Natural killer cell (primary cell): ENCODE measurements at regions not wholly inside any gene's neighbourhood (a gene's known extent, or its start where the extent isn't known, plus 50 kb on each side); places are given as distances from the start of the nearest gene placed in this dataset.

Experiments
- ATAC-seq, 3 donors: fragments of 150-1000 bp in 2 of 3; fragments of 200-7000 bp in 1 of 3; cut with Tn5 transposase; 1 replicate in 1 of 3; 2 replicates in 2 of 3; pipeline ENCODE4 v1.10.0; 2021; ENCODE audit warnings: mild to moderate bottlenecking in 2 of 3, moderate library complexity in 2 of 3
- DNase-seq, 2 donors: peaks; one replicate each; pipeline versions ENCODE4 v3.0.0 to v3.0.0-alpha.2; 2013 to 2021; ENCODE audit warnings: mixed read lengths in 1 of 2
- H3K27ac ChIP-seq: one replicate; pipeline ENCODE4 v1.5.1; 2013; ENCODE audit warnings: mild to moderate bottlenecking, low read length
- H3K27me3 ChIP-seq: one replicate; pipeline ENCODE4 v1.6.1; 2013; ENCODE audit warnings: low read length; ENCODE audit not compliant: control insufficient read depth, insufficient read depth
- H3K36me3 ChIP-seq: one replicate; pipeline ENCODE4 v1.6.1; 2013; ENCODE audit warnings: low read length; ENCODE audit not compliant: control insufficient read depth, insufficient read depth
- H3K4me1 ChIP-seq: one replicate; pipeline ENCODE4 v1.6.1; 2013; ENCODE audit warnings: low read length; ENCODE audit not compliant: control insufficient read depth, insufficient read depth
- H3K4me3 ChIP-seq: one replicate; pipeline ENCODE4 v1.5.1; 2013; ENCODE audit warnings: low read length
- H3K9me3 ChIP-seq: one replicate; pipeline ENCODE4 v1.6.1; 2013; ENCODE audit warnings: low read length; ENCODE audit not compliant: control insufficient read depth, insufficient read depth
- H3K27ac Mint-ChIP-seq, 2 donors: one replicate each; pipeline ENCODE4 v1.8.0; 2022; ENCODE audit warnings: mild to moderate bottlenecking in 2 of 2, mixed read lengths in 2 of 2, moderate library complexity in 1 of 2
- H3K27me3 Mint-ChIP-seq, 2 donors: one replicate each; pipeline ENCODE4 v1.8.0; 2022; ENCODE audit warnings: low read depth in 2 of 2, mixed read lengths in 2 of 2
- H3K36me3 Mint-ChIP-seq: one replicate; pipeline ENCODE4 v1.8.0; 2022; ENCODE audit warnings: mixed read lengths
- H3K4me1 Mint-ChIP-seq, 2 donors: one replicate each; pipeline ENCODE4 v1.8.0; 2022; ENCODE audit warnings: mixed read lengths in 2 of 2
- H3K4me3 Mint-ChIP-seq: one replicate; pipeline ENCODE4 v1.8.0; 2022; ENCODE audit warnings: mild to moderate bottlenecking, moderate library complexity, mixed read lengths
- H3K9me3 Mint-ChIP-seq, 2 donors: one replicate each; pipeline ENCODE4 v1.8.0; 2022; ENCODE audit warnings: mixed read lengths in 2 of 2
- CTCF ChIP-seq: fragments of 200-600 bp; IDR thresholded peaks from one replicate; pipeline ENCODE4 v1.8.0; 2022; ENCODE audit warnings: antibody characterized with exemption
- WGBS: methylation state at CpG from one replicate; pipeline ENCODE4 v1.1.7; 2013; ENCODE audit warnings: missing lambda C conversion rate; ENCODE audit not compliant: insufficient coverage; 5-methylcytosine and 5-hydroxymethylcytosine counted together
- intact Hi-C: fragments of 100-400 bp; cut with micrococcal nuclease; formaldehyde crosslinking; loops from one replicate; pipeline ENCODE4 v1.14.2; 2022

GRCh38 chr11:11129118-11129517 lies 223.9 kb downstream of the CSNK2A3 start:
- Mint-ChIP-seq H3K27me3 (peaks cover 43 to 82% of the 10 kb centered on the region in 2 donors), H3K27ac (no peak overlapping the region), H3K4me1 (no peaks in the 10 kb centered on the region), H3K9me3 (no peaks in the 10 kb centered on the region), H3K36me3 (no peaks in the 10 kb centered on the region), H3K4me3 (no peak overlapping the region)
- no peaks in the 10 kb centered on the region for H3K9me3 ChIP-seq
- no peak for ATAC-seq
- H3K27me3 ChIP-seq, result peaks cover 4% of the 10 kb centered on the region
- no peak overlapping the region for H3K4me3 ChIP-seq
- H3K27ac ChIP-seq, result no peak overlapping the region
- H3K36me3 ChIP-seq, result no peaks in the 10 kb centered on the region
- TF ChIP-seq CTCF, result no peak
- intact Hi-C loops, result no loop called here
- H3K4me1 ChIP-seq, result no peaks in the 10 kb centered on the region
- 92% methylated on average over 1 of the region's 1 CpG for WGBS
- no peak for DNase-seq

GRCh38 chr11:11125618-11126017 lies 227.4 kb downstream of the CSNK2A3 start:
- Mint-ChIP-seq H3K4me3 (no peak overlapping the region), H3K9me3 (no peaks in the 10 kb centered on the region), H3K27ac (no peak overlapping the region), H3K4me1 (no peaks in the 10 kb centered on the region), H3K36me3 (no peaks in the 10 kb centered on the region), H3K27me3 (peaks cover 29 to 60% of the 10 kb centered on the region in 2 donors)
- H3K27me3 ChIP-seq, result peaks cover 4% of the 10 kb centered on the region
- no peaks in the 10 kb centered on the region for H3K36me3 ChIP-seq
- H3K4me1 ChIP-seq, result no peaks in the 10 kb centered on the region
- intact Hi-C loops, result no loop called here
- no peak for DNase-seq
- 73% methylated on average over 2 of the region's 2 CpGs for WGBS
- no peak overlapping the region for H3K4me3 ChIP-seq
- H3K27ac ChIP-seq, result no peak overlapping the region
- no peak for TF ChIP-seq CTCF
- no peak for ATAC-seq
- no peaks in the 10 kb centered on the region for H3K9me3 ChIP-seq

DNA sequence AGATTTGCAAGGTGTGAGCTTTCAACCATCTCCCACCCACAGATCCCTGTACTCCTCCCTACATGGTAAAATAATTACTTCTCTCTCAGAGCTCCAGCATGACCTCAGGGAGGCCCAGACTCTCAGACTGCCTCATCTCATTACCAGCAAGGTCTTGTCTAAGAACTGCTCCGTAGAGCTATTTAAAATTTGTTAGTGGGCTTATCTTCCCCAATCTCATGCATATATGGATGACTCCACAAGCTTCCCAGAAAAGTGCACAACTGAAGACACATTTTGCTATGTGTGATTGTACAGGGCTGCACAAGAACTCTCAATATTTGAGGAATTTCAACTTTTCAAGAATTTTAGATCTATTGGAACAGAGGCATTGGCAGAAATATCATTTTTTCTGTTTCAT lies 230.3 kb downstream of the CSNK2A3 start:
- H3K4me3 Mint-ChIP-seq, result no peak overlapping the region
- ATAC-seq, result no peak
- H3K27me3 Mint-ChIP-seq, result peaks cover 19 to 38% of the 10 kb centered on the region in 2 donors
- no peaks in the 10 kb centered on the region for H3K9me3 Mint-ChIP-seq
- H3K4me3 ChIP-seq, result no peak overlapping the region
- H3K4me1 Mint-ChIP-seq, result no peaks in the 10 kb centered on the region
- no peaks in the 10 kb centered on the region for H3K9me3 ChIP-seq
- no peaks in the 10 kb centered on the region for H3K4me1 ChIP-seq
- TF ChIP-seq CTCF, result no peak
- no peak overlapping the region for H3K27ac Mint-ChIP-seq
- no peaks in the 10 kb centered on the region for H3K36me3 ChIP-seq
- intact Hi-C loops, result no loop called here
- H3K36me3 Mint-ChIP-seq, result no peaks in the 10 kb centered on the region
- no peak overlapping the region for H3K27ac ChIP-seq
- WGBS, result 67% methylated on average over 1 of the region's 1 CpG
- peaks cover 2% of the 10 kb centered on the region for H3K27me3 ChIP-seq
- no peak for DNase-seq

DNA sequence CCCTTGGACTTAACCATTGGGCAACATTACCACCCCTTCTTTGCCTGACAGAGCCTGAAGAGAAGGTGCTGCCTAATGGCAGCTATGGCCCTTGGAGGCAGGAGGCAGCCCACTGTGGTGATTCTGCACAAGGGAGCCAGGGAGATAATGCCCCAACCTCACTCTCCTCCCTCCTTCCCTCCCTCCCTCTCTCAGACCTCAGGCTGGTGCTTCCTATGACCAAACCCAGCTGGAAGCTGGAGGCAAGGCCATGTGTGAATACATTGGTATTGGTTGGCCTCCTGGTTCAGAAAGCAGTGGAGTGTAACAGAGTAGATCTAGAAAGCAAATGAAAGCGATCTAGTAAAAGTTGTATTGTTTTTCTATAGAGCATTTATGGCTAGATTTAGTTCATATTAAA lies 233.1 kb downstream of the CSNK2A3 start:
- Histone ChIP-seq H3K4me3 (no peak overlapping the region), H3K36me3 (no peaks in the 10 kb centered on the region), H3K4me1 (no peaks in the 10 kb centered on the region), H3K27ac (no peak overlapping the region), H3K9me3 (no peaks in the 10 kb centered on the region), H3K27me3 (peaks cover 2% of the 10 kb centered on the region)
- Mint-ChIP-seq H3K27ac (no peak overlapping the region), H3K4me1 (no peaks in the 10 kb centered on the region), H3K27me3 (peaks cover 12 to 39% of the 10 kb centered on the region in 2 donors), H3K9me3 (peaks cover 0 to 2% of the 10 kb centered on the region in 2 donors), H3K4me3 (no peak overlapping the region), H3K36me3 (peaks cover 7% of the 10 kb centered on the region)
- WGBS, result no CpG with 5 or more reads among the region's 1 CpG
- no peak for ATAC-seq
- intact Hi-C loops, result no loop called here
- no peak for DNase-seq
- no peak for TF ChIP-seq CTCF
